Cardiac septum (tissue), 1 donor: ENCODE measurements at regions not wholly inside any gene's neighbourhood (a gene's known extent, or its start where the extent isn't known, plus 50 kb on each side); places are given as distances from the start of the nearest gene placed in this dataset.

Experiments
- DNase-seq: peaks from one replicate; pipeline ENCODE4 v3.0.0-alpha.2; 2020; ENCODE audit warnings: low spot score
- intact Hi-C: fragments of 100-400 bp; cut with DNase I; formaldehyde crosslinking; loops from one replicate; pipeline ENCODE4 v1.14.0; 2022
- donor health status: DM: no; HTN: no; CAD: no.

DNA sequence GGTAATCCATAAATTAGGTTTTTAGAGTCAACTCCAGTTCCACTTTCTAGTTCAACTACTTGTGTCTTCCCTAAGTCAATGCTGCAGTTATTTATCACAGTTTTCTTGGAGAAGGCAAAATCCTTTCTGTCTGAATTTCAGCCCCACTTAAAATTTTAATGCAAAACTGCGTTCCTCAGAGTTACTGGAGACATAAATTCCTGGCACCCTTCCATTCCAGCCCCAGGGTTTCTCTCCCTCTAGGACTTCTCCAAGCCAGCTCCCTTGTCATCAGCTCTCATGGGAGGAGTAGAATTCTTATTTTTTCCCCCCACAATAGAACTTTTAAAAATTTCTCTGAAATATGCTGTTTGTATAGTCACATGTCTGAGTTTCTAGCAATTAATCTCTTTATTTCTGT, 50.6 kb upstream of the PHOX2B start:
- intact Hi-C loops = no loop called here
- no peak for DNase-seq
